ENCODE measurements at regions not wholly inside any gene's neighbourhood (a gene's known extent, or its start where the extent isn't known, plus 50 kb on each side); places are given as distances from the start of the nearest gene placed in this dataset.

DNA sequence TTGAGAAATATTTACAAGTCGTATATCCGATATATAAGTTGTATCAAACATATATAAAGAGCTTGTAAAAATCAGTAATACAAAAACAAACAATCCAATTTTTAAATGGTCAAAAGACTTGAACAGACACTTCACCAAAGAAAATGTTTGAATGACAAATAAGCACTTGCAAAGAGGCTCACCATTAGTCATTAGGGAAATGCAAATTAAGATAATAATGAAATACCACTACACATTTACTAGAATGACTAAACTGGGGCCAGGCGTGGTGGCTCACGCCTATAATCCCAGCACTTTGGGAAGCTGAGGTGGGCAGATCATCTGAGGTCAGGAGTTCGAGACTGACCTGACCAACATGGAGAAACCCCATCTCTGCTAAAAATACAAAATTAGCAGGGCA is 134.6 kb upstream of the HAND1 start:
- H3K18ac ChIP-seq (ENCODE audit: extremely low read depth, low read length): no peak overlapping the region
- no peak overlapping the region for H3K4me2 ChIP-seq (ENCODE audit: insufficient read depth in 1 of 2, low read depth in 2 of 2, low read length in 2 of 2)
- ChIA-PET CTCF (ENCODE audit: partially characterized antibody) (interaction anchor here (0.8 to 10.4 kb wide), 9 partner anchors 19 to 541 kb away, joined by 3 to 273 read pairs (median 5); no protein-coding TSS in a partner anchor), POLR2A (ENCODE audit: partially characterized antibody) (interaction anchor here (0.9 kb wide), 1 partner anchor 8 kb away, joined by 3 read pairs; no protein-coding TSS in a partner anchor)
- no peaks in the 10 kb centered on the region for H3K79me2 ChIP-seq (ENCODE audit: control insufficient read depth in 1 of 2, insufficient read depth in 2 of 2, low read length in 2 of 2)
- no peak overlapping the region for H4K91ac ChIP-seq (replicated peaks; ENCODE audit: insufficient read length, low read length)
- H2BK120ac ChIP-seq (replicated peaks; ENCODE audit: low read depth, low read length): no peak overlapping the region
- H2BK20ac ChIP-seq (ENCODE audit: low read length): no peak overlapping the region
- no peaks in the 10 kb centered on the region for H3K79me1 ChIP-seq (ENCODE audit: low read depth, low read length)
- H3K36me3 ChIP-seq (ENCODE audit: control insufficient read depth in 2 of 4, insufficient read depth in 4 of 4, low read length in 3 of 4): no peaks in the 10 kb centered on the region
- peaks cover 4% of the 10 kb centered on the region; the same call in 1 of the 2 replicates for H3K23me2 ChIP-seq (ENCODE audit: low read depth, low read length)
- no peak overlapping the region for H2BK5ac ChIP-seq (ENCODE audit: low read depth, low read length)
- H3K27me3 ChIP-seq (replicated peaks in 1 of 4; ENCODE audit: control insufficient read depth in 3 of 4, extremely low read depth in 1 of 4, insufficient read depth in 3 of 4, low read length in 3 of 4): peaks cover 9 to 36% (median 31%) of the 10 kb centered on the region in 4 experiments
- no peak overlapping the region for H4K8ac ChIP-seq (ENCODE audit: extremely low read depth, insufficient read depth, low read length)
- no peak overlapping the region for H2AFZ ChIP-seq (ENCODE audit: low read length)
- no peak overlapping the region for H3K4me3 ChIP-seq (ENCODE audit: extremely low read depth in 1 of 4, insufficient read depth in 2 of 4, low read depth in 3 of 4, low read length in 4 of 4)
- H4K5ac ChIP-seq (ENCODE audit: insufficient read length, low read depth, low read length): no peak overlapping the region
- no peak overlapping the region for H3K14ac ChIP-seq (ENCODE audit: insufficient read length)
- no peak overlapping the region for H3K27ac ChIP-seq (ENCODE audit: low read depth, low read length)
- peaks cover 6 to 8% (median 8%) of the 10 kb centered on the region in 4 experiments; a peak in 6 of 7 replicates for H3K4me1 ChIP-seq (replicated peaks in 1 of 4; ENCODE audit: control insufficient read depth in 3 of 4, insufficient read depth in 4 of 4, low read length in 3 of 4)
- H3K9ac ChIP-seq (replicated peaks in 1 of 4; ENCODE audit: extremely low read depth in 1 of 4, low read depth in 3 of 4, low read length in 3 of 4): no peak overlapping the region
- H3K23ac ChIP-seq (ENCODE audit: insufficient read length): no peak overlapping the region
- H2BK15ac ChIP-seq (ENCODE audit: low read length): no peak overlapping the region
- H3K56ac ChIP-seq (replicated peaks; ENCODE audit: insufficient read length, low read depth, low read length): no peak overlapping the region
- no peaks in the 10 kb centered on the region for H3K9me3 ChIP-seq (ENCODE audit: insufficient read depth in 2 of 2, low read depth in 1 of 2, low read length in 1 of 2)
- DNase-seq (ENCODE audit: low read depth in 1 of 2, low spot score in 2 of 2) (no peak), FAIRE-seq (no peak)
- H2BK12ac ChIP-seq (ENCODE audit: low read depth, low read length): no peak overlapping the region
- 89% methylated on average over 5 of the region's 5 CpGs; no CpG with 5 or more reads in 1 of the 2 experiments for WGBS, 2 experiments (ENCODE audit: extremely low coverage in 1 of 2, insufficient coverage in 1 of 2, insufficient read length in 1 of 2, insufficient replicate concordance in 2 of 2, low coverage in 1 of 2, low lambda C conversion rate in 2 of 2, missing lambda C conversion rate in 1 of 2)
- H2AK5ac ChIP-seq (ENCODE audit: low read depth, low read length): no peak overlapping the region
- H4K20me1 ChIP-seq (replicated peaks in 1 of 2; ENCODE audit: control insufficient read depth in 1 of 2, insufficient read depth in 2 of 2, low read length in 2 of 2): no peaks in the 10 kb centered on the region
- H3K4ac ChIP-seq (replicated peaks; ENCODE audit: insufficient read length, low read depth, low read length): no peak overlapping the region
- TF ChIP-seq, protein P1, sequence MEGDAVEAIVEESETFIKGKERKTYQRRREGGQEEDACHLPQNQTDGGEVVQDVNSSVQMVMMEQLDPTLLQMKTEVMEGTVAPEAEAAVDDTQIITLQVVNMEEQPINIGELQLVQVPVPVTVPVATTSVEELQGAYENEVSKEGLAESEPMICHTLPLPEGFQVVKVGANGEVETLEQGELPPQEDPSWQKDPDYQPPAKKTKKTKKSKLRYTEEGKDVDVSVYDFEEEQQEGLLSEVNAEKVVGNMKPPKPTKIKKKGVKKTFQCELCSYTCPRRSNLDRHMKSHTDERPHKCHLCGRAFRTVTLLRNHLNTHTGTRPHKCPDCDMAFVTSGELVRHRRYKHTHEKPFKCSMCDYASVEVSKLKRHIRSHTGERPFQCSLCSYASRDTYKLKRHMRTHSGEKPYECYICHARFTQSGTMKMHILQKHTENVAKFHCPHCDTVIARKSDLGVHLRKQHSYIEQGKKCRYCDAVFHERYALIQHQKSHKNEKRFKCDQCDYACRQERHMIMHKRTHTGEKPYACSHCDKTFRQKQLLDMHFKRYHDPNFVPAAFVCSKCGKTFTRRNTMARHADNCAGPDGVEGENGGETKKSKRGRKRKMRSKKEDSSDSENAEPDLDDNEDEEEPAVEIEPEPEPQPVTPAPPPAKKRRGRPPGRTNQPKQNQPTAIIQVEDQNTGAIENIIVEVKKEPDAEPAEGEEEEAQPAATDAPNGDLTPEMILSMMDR (IDR thresholded peaks at IDR 0.05; ENCODE audit: control extremely low read depth in 1 of 3, insufficient read depth in 1 of 3, low read depth in 1 of 3, low read length in 3 of 3): no peak
- no peak for TF ChIP-seq SAP30 (IDR thresholded peaks at IDR 0.05; ENCODE audit: insufficient read depth, insufficient replicate concordance, low read length)
- no peak for TF ChIP-seq JUN (IDR thresholded peaks at IDR 0.05; ENCODE audit: low read depth, low read length)
- TF ChIP-seq, protein P2, sequence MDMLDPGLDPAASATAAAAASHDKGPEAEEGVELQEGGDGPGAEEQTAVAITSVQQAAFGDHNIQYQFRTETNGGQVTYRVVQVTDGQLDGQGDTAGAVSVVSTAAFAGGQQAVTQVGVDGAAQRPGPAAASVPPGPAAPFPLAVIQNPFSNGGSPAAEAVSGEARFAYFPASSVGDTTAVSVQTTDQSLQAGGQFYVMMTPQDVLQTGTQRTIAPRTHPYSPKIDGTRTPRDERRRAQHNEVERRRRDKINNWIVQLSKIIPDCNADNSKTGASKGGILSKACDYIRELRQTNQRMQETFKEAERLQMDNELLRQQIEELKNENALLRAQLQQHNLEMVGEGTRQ (IDR thresholded peaks at IDR 0.05; ENCODE audit: low read length): no peak
- no peak for TF ChIP-seq SIN3A (conservative IDR thresholded peaks at IDR 0.05 in 1 of 2, IDR thresholded peaks at IDR 0.05 in 1 of 2; ENCODE audit: low read depth in 1 of 2, low read length in 2 of 2)
- no peak for TF ChIP-seq KDM1A (IDR thresholded peaks at IDR 0.05; ENCODE audit: borderline replicate concordance, low read length)
- no peak for TF ChIP-seq RAD21 (IDR thresholded peaks at IDR 0.05 in 1 of 2, conservative IDR thresholded peaks at IDR 0.05 in 1 of 2; ENCODE audit: low read depth in 2 of 2, low read length in 2 of 2)
- TF ChIP-seq CEBPB (IDR thresholded peaks at IDR 0.05; ENCODE audit: low read depth, low read length): no peak
- no peak for TF ChIP-seq EP300 (IDR thresholded peaks at IDR 0.05; ENCODE audit: borderline replicate concordance in 1 of 2, low read depth in 2 of 2, low read length in 2 of 2)
